Body of pancreas (tissue), 4 donors: ENCODE measurements at regions not wholly inside any gene's neighbourhood (a gene's known extent, or its start where the extent isn't known, plus 50 kb on each side); places are given as distances from the start of the nearest gene placed in this dataset.

Source experiments
- CTCF ChIP-seq, 7 experiments: fragments of 450-650 bp in 4 of 7; fragments of 200-600 bp in 3 of 7; sonication (generic) in 3 of 7; IDR thresholded peaks; one replicate each; pipeline ENCODE4 v1.5.1; 2016 to 2019; ENCODE audit warnings: antibody characterized with exemption in 7 of 7
- POLR2A ChIP-seq, 3 donors: fragments of 450-650 bp; IDR thresholded peaks; one replicate each; pipeline ENCODE4 v1.6.1; 2016; ENCODE audit warnings: antibody characterized with exemption in 3 of 3, mild to moderate bottlenecking in 2 of 3

DNA sequence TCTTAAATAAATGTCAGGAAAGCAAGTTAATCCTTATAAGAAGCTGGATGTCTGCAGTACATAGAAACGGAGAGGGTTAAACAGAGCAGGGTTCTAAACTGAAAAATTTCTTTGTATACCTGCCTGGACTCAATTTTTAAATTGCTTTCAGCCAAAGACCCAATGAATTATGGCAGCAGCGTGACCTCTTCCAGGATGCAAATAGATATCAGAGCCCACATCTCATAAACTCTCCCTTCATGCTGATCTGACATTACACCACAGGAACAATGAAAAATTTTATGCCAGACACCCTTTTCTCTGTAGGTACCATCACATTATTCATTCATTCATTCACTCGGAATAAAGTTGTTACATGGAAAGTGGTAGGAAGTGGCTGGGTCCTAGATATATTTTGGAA, 236.4 kb downstream of the NUF2 start:
- TF ChIP-seq CTCF (IDR thresholded peaks at IDR 0.05) (no peak), POLR2A (IDR thresholded peaks at IDR 0.05) (no peak)
